GM13976 (cell line): ENCODE measurements at regions not wholly inside any gene's neighbourhood (a gene's known extent, or its start where the extent isn't known, plus 50 kb on each side); places are given as distances from the start of the nearest gene placed in this dataset.

Source experiments
- DNase-seq: peaks from one replicate; pipeline ENCODE4 v3.0.0; 2012; ENCODE audit warnings: low spot score
- in situ Hi-C: fragments of 300-500 bp; cut with MboI; formaldehyde crosslinking; loops from one replicate; pipeline ENCODE4 v1.12.0; 2022; ENCODE audit warnings: low sequenced_read_pairs, mixed read lengths, inconsistent platforms; ENCODE audit not compliant: unreplicated experiment
- TF ChIP-seq, protein P1 (sequence below): IDR thresholded peaks from 2 replicates; pipeline ENCODE4 v1.5.1; 2012; ENCODE audit warnings: borderline replicate concordance, mild to moderate bottlenecking; ENCODE audit not compliant: insufficient read depth; ENCODE audit errors: extremely low read depth, missing control alignments, control extremely low read depth

DNA sequence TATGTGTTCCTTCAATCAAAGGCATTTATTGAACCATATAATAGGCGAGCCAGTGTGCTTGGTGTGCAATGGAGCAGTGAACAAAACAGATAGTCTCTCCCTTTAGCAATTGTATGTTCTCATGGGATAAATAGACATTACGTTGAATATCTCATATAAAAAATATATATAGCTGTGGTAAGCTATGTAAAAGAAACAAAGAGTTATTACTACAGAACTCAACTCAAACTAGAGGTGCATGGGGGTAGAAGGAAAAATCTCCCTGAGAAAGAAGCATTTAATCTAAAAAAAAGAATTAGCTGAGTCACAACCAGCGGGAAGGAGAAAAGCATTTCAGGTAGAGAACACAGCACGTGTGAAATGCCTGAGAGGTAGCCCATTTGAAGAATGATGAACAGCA is 919.3 kb downstream of the CDH11 start:
- DNase-seq, result no peak
- TF ChIP-seq, protein P1, sequence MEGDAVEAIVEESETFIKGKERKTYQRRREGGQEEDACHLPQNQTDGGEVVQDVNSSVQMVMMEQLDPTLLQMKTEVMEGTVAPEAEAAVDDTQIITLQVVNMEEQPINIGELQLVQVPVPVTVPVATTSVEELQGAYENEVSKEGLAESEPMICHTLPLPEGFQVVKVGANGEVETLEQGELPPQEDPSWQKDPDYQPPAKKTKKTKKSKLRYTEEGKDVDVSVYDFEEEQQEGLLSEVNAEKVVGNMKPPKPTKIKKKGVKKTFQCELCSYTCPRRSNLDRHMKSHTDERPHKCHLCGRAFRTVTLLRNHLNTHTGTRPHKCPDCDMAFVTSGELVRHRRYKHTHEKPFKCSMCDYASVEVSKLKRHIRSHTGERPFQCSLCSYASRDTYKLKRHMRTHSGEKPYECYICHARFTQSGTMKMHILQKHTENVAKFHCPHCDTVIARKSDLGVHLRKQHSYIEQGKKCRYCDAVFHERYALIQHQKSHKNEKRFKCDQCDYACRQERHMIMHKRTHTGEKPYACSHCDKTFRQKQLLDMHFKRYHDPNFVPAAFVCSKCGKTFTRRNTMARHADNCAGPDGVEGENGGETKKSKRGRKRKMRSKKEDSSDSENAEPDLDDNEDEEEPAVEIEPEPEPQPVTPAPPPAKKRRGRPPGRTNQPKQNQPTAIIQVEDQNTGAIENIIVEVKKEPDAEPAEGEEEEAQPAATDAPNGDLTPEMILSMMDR, result no peak
- in situ Hi-C loops, result no loop called here

DNA sequence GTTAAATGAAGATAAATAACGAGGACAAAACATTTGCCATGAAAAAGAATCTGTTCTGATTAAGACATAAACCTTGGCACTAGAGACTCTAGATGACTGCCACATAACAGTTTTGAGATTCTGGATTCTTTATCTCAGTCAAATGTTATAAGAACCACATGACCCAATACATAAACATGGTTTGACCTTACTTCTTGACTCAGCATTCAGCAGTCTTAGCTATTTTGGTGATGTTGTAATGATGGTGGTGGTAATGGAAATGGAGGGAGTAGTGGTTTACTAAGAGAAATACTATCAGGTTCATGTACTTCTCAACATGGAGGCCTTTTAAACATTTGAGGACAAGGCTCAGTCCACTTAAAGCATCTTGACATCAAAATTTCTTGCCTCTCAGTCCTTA is 925.4 kb downstream of the CDH11 start:
- TF ChIP-seq, protein P1, result no peak
- DNase-seq, result no peak
- in situ Hi-C loops, result no loop called here

DNA sequence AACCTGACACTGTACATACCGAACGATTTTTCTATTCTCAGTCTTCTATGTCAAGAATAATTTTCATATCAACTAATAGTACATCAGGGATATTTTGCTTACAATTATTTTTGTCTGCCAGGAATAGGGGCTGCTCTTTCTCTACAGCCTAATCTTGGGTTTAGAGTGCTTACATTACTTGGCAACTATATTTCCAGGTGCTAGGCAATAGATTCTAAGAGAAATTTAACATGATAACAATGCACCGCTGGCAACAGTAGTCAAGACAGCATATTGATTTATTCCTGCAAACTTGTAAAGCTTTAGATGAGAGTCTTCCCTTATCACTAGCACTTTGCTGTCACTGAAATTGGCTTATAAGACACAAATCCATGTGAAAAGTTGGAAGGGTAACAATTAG is 935.9 kb downstream of the CDH11 start:
- TF ChIP-seq, protein P1, result no peak
- in situ Hi-C loops, result no loop called here
- DNase-seq, result no peak

DNA sequence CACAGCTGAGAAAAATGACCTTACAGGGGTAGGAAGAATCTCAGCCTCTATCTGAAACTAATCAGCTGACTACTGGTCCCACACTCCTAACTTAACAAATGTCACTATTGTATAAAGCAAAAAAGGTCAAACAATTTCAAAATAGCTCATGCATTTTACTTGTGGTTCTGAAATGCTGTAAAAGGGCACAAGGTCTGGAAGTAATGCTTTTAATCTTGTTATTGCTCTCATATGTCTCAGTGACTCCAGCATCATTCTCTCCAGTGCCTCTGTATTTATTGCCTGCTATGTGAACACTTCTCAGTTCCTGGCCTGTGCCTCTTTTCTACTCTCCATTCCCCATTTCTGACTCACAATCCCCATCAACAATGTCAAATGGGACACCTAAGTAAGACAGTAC is 937.7 kb downstream of the CDH11 start:
- in situ Hi-C loops, result no loop called here

DNA sequence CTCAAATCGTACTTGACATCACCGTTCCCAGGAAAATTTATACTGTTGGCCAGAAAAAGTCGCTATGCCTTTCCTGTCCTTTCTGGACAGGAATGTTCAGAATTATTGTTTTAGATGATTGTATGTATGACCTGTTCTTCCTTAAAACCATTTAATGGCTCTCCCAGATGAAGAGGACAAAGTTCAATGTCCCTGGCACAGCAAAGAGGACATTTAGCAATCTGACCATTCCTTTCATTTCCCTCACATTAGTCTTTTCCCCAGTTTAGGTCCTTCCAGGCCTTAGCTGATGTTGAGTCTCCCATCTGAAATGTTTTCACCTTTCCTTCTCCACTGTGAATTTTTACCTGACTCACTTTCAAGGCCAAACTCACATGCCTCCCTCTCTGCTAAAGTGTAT is 938.9 kb downstream of the CDH11 start:
- in situ Hi-C loops, result no loop called here
- DNase-seq, result no peak
- TF ChIP-seq, protein P1, result no peak

More for the DNA sequence above, 937.7 kb downstream of the CDH11 start:
- TF ChIP-seq, protein P1, result no peak
- DNase-seq, result no peak

DNA sequence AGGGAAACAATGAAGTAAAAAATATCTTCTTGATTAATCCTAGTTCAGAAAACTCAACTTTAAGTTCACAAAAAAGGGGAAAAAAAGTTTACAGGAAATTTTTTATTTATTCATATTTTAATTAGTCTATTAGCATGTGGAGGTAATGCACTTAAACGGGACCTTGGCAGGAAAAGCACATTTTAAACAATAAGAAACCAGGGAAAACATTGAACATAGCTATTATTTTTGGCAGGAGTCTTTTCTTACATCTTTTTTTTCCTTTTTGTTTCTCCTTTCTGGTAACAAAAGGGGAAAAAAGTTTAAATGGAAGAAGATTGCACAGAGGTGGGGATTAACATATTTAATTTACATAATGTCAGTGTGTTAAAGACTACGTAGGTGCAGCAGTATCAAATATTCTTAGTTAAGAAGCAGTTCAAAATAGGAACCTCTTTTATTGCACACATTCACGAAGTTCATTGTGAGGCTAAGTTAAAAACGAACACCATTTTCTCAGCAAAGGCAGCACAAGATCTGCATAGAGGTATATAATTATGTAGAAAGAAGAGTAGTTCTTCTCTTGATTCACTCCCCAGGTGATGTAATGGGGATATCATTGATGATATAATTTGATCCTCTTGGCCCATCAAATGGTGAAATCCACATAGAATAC is 940.5 kb downstream of the CDH11 start:
- in situ Hi-C loops, result no loop called here
- DNase-seq, result no peak
- TF ChIP-seq, protein P1, result no peak
